Natural killer cell (primary cell): ENCODE measurements at regions not wholly inside any gene's neighbourhood (a gene's known extent, or its start where the extent isn't known, plus 50 kb on each side); places are given as distances from the start of the nearest gene placed in this dataset.

Experiments used
- ATAC-seq, 3 donors: fragments of 150-1000 bp in 2 of 3; fragments of 200-7000 bp in 1 of 3; cut with Tn5 transposase; 1 replicate in 1 of 3; 2 replicates in 2 of 3; pipeline ENCODE4 v1.10.0; 2021; ENCODE audit warnings: mild to moderate bottlenecking in 2 of 3, moderate library complexity in 2 of 3
- DNase-seq, 2 donors: peaks; one replicate each; pipeline versions ENCODE4 v3.0.0 to v3.0.0-alpha.2; 2013 to 2021; ENCODE audit warnings: mixed read lengths in 1 of 2
- H3K27ac ChIP-seq: one replicate; pipeline ENCODE4 v1.5.1; 2013; ENCODE audit warnings: mild to moderate bottlenecking, low read length
- H3K27me3 ChIP-seq: one replicate; pipeline ENCODE4 v1.6.1; 2013; ENCODE audit warnings: low read length; ENCODE audit not compliant: control insufficient read depth, insufficient read depth
- H3K36me3 ChIP-seq: one replicate; pipeline ENCODE4 v1.6.1; 2013; ENCODE audit warnings: low read length; ENCODE audit not compliant: control insufficient read depth, insufficient read depth
- H3K4me1 ChIP-seq: one replicate; pipeline ENCODE4 v1.6.1; 2013; ENCODE audit warnings: low read length; ENCODE audit not compliant: control insufficient read depth, insufficient read depth
- H3K4me3 ChIP-seq: one replicate; pipeline ENCODE4 v1.5.1; 2013; ENCODE audit warnings: low read length
- H3K9me3 ChIP-seq: one replicate; pipeline ENCODE4 v1.6.1; 2013; ENCODE audit warnings: low read length; ENCODE audit not compliant: control insufficient read depth, insufficient read depth
- H3K27ac Mint-ChIP-seq, 2 donors: one replicate each; pipeline ENCODE4 v1.8.0; 2022; ENCODE audit warnings: mild to moderate bottlenecking in 2 of 2, mixed read lengths in 2 of 2, moderate library complexity in 1 of 2
- H3K27me3 Mint-ChIP-seq, 2 donors: one replicate each; pipeline ENCODE4 v1.8.0; 2022; ENCODE audit warnings: low read depth in 2 of 2, mixed read lengths in 2 of 2
- H3K36me3 Mint-ChIP-seq: one replicate; pipeline ENCODE4 v1.8.0; 2022; ENCODE audit warnings: mixed read lengths
- H3K4me1 Mint-ChIP-seq, 2 donors: one replicate each; pipeline ENCODE4 v1.8.0; 2022; ENCODE audit warnings: mixed read lengths in 2 of 2
- H3K4me3 Mint-ChIP-seq: one replicate; pipeline ENCODE4 v1.8.0; 2022; ENCODE audit warnings: mild to moderate bottlenecking, moderate library complexity, mixed read lengths
- H3K9me3 Mint-ChIP-seq, 2 donors: one replicate each; pipeline ENCODE4 v1.8.0; 2022; ENCODE audit warnings: mixed read lengths in 2 of 2
- WGBS: methylation state at CpG from one replicate; pipeline ENCODE4 v1.1.7; 2013; ENCODE audit warnings: missing lambda C conversion rate; ENCODE audit not compliant: insufficient coverage; 5-methylcytosine and 5-hydroxymethylcytosine counted together
- intact Hi-C: fragments of 100-400 bp; cut with micrococcal nuclease; formaldehyde crosslinking; loops from one replicate; pipeline ENCODE4 v1.14.2; 2022
- TF ChIP-seq, protein P1 (sequence below): fragments of 200-600 bp; IDR thresholded peaks from one replicate; pipeline ENCODE4 v1.8.0; 2022; ENCODE audit warnings: antibody characterized with exemption

GRCh38 chr1:4346131-4346530 is 308.3 kb upstream of the AJAP1 start:
- ATAC-seq = no peak
- Mint-ChIP-seq H3K9me3 (no peaks in the 10 kb centered on the region), H3K27me3 (no peaks in the 10 kb centered on the region), H3K27ac (no peak overlapping the region), H3K4me1 (no peaks in the 10 kb centered on the region), H3K36me3 (no peaks in the 10 kb centered on the region), H3K4me3 (no peak overlapping the region)
- Histone ChIP-seq H3K27ac (no peak overlapping the region), H3K27me3 (no peaks in the 10 kb centered on the region), H3K4me1 (no peaks in the 10 kb centered on the region), H3K36me3 (no peaks in the 10 kb centered on the region), H3K9me3 (no peaks in the 10 kb centered on the region), H3K4me3 (no peak overlapping the region)
- intact Hi-C loops = no loop called here
- DNase-seq = no peak
- TF ChIP-seq, protein P1, sequence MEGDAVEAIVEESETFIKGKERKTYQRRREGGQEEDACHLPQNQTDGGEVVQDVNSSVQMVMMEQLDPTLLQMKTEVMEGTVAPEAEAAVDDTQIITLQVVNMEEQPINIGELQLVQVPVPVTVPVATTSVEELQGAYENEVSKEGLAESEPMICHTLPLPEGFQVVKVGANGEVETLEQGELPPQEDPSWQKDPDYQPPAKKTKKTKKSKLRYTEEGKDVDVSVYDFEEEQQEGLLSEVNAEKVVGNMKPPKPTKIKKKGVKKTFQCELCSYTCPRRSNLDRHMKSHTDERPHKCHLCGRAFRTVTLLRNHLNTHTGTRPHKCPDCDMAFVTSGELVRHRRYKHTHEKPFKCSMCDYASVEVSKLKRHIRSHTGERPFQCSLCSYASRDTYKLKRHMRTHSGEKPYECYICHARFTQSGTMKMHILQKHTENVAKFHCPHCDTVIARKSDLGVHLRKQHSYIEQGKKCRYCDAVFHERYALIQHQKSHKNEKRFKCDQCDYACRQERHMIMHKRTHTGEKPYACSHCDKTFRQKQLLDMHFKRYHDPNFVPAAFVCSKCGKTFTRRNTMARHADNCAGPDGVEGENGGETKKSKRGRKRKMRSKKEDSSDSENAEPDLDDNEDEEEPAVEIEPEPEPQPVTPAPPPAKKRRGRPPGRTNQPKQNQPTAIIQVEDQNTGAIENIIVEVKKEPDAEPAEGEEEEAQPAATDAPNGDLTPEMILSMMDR = no peak
- 71% methylated on average over 4 of the region's 4 CpGs for WGBS

- no peak overlapping the region for H3K4me3 Mint-ChIP-seq
- Histone ChIP-seq H3K36me3 (no peaks in the 10 kb centered on the region), H3K4me1 (no peaks in the 10 kb centered on the region), H3K4me3 (no peak overlapping the region), H3K27me3 (no peaks in the 10 kb centered on the region), H3K27ac (no peak overlapping the region), H3K9me3 (no peaks in the 10 kb centered on the region)
- H3K36me3 Mint-ChIP-seq = no peaks in the 10 kb centered on the region
- H3K27ac Mint-ChIP-seq = no peak overlapping the region
- peaks cover 0 to 2% of the 10 kb centered on the region in 2 donors for H3K27me3 Mint-ChIP-seq
- ATAC-seq (no peak), DNase-seq (no peak)
- intact Hi-C loops = no loop called here
- 84% methylated on average over 6 of the region's 6 CpGs for WGBS
- no peaks in the 10 kb centered on the region for H3K9me3 Mint-ChIP-seq
- TF ChIP-seq, protein P1 = no peak
- no peaks in the 10 kb centered on the region for H3K4me1 Mint-ChIP-seq
These were observed 303.0 kb upstream of the AJAP1 start for GRCh38 chr1:4351453-4351852.

DNA sequence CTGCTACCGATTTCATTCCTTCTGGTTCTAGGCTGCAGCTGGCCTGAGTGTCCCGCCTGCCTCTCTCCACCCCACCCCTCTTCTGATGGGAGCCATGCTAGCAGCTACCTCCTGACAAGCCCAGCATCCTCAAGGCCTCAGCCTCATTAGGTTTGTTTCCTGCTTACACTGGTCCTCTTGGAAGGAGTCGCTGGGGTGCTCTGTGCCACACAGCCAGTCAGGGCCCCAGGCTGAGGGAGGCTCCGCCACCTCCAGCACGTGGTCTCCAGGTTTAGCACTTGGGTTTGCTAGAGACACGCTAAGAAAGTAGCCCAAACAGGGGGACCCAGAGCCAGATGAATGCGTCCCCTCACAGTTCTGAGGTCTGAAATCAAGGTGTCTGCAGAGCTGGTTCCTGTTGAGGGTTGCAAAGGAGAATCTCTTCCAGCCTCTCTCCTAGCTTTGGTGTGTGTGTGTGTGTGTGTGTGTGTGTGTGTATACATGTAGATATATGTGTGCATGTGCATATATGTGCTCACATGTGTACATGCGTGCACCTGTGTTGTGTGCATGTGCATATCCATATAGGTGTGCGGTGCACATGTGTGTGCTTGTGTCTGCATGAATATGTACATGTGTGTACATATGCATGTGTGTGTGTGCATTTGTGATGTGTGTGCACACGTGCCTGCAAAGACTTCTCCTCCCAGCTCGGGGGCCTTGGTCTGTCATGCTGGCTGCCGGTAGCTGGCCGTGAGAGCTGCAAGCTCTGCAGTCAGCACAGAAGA is 301.1 kb upstream of the AJAP1 start:
- Histone ChIP-seq H3K36me3 (no peaks in the 10 kb centered on the region), H3K27ac (no peak overlapping the region), H3K9me3 (no peaks in the 10 kb centered on the region), H3K4me3 (no peak overlapping the region), H3K27me3 (no peaks in the 10 kb centered on the region), H3K4me1 (no peaks in the 10 kb centered on the region)
- intact Hi-C loops = no loop called here
- Mint-ChIP-seq H3K27ac (no peak overlapping the region), H3K4me3 (no peak overlapping the region), H3K4me1 (no peaks in the 10 kb centered on the region), H3K36me3 (no peaks in the 10 kb centered on the region), H3K9me3 (no peaks in the 10 kb centered on the region), H3K27me3 (peaks cover 0 to 2% of the 10 kb centered on the region in 2 donors)
- TF ChIP-seq, protein P1 = no peak
- ATAC-seq (peak in 1 of 3 donors; percentile 19), DNase-seq (no peak)
- 82% methylated on average over 13 of the region's 13 CpGs for WGBS

DNA sequence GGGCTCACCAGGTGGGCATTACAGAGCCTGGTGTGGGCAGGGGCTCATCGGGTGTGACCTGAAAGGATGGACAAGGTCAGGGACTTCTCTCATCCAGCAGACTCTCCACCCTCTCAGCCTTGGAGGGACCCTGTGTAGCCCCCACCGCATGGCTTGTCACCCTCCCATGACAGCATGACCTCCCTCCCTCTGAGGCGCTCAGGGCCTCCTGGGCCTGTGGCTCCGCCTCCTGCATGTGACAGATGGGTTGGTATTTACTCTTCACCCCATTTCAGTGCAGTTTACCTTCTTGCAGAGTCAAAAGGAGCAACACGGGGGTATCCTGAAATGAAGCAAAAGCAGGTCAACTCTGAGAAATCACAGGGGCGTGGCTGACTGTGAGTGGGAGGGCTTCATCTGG is 298.6 kb upstream of the AJAP1 start:
- Mint-ChIP-seq H3K4me3 (no peak overlapping the region), H3K27ac (no peak overlapping the region), H3K36me3 (no peaks in the 10 kb centered on the region), H3K4me1 (no peaks in the 10 kb centered on the region), H3K9me3 (no peaks in the 10 kb centered on the region), H3K27me3 (peaks cover 0 to 2% of the 10 kb centered on the region in 2 donors)
- intact Hi-C loops = no loop called here
- Histone ChIP-seq H3K27ac (no peak overlapping the region), H3K9me3 (no peaks in the 10 kb centered on the region), H3K27me3 (no peaks in the 10 kb centered on the region), H3K4me3 (no peak overlapping the region), H3K36me3 (no peaks in the 10 kb centered on the region), H3K4me1 (no peaks in the 10 kb centered on the region)
- ATAC-seq (no peak), DNase-seq (no peak)
- TF ChIP-seq, protein P1 = no peak
- 78% methylated on average over 6 of the region's 6 CpGs for WGBS
